Posterior cingulate gyrus (tissue), 11 donors: ENCODE measurements at regions not wholly inside any gene's neighbourhood (a gene's known extent, or its start where the extent isn't known, plus 50 kb on each side); places are given as distances from the start of the nearest gene placed in this dataset.

ENCODE experiments used
- DNase-seq, 10 donors: peaks; one replicate each; pipeline versions ENCODE4 v3.0.0 to v3.0.0-alpha.2; 2020 to 2021; ENCODE audit warnings: mixed read lengths in 3 of 10
- intact Hi-C: fragments of 100-400 bp; cut with DNase I; formaldehyde crosslinking; loops from one replicate; pipeline ENCODE4 v1.15.1; 2023

DNA sequence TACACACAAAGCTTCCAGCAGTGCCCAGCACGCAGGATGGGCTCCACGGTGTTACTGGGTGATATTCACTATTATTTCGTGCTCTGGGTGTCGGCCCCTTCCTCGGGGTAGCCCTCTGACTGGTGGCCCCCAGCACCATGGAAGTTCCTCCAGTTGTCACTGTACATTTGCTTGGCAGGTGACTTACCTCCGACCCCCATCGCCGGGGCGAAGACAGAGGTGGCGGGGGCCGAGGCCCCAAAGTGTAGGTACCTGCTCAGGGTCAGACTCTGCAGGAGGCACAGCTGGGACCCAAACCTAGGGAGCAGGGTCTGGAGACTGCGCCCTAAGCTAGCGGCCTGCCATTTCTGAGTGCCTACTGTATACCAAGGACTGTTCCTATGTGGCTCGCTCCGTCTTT, 98.9 kb downstream of the RFLNA start:
- intact Hi-C loops: loop anchor here (5.0 to 10.0 kb wide), 2 partner anchors 63 to 171 kb away; partner anchors contain the start of gene NCOR2
- no peak for DNase-seq

DNA sequence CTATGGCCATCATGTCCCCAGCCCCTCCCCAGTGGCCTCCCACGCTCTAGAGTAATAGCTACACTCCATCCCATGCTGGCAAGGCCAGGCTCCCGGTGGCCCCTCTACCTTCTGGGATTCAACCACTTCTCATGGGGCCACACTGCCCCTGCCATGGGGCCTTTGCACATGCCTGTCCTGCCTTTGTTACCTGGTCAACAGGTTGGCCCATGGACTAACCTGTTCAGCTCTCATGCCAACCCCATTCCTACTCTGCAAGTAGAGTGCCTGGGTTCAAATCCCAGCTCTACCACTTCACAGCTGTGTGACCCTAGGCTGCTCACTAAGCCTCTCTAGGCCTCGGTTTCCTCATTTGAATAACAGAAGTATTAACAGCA, 98.5 kb downstream of the RFLNA start:
- no peak for DNase-seq
- intact Hi-C loops: loop anchor here (5.0 to 10.0 kb wide), 2 partner anchors 64 to 171 kb away; partner anchors contain the start of gene NCOR2

- peak; percentile 53 to 96 (median 72) for DNase-seq
- intact Hi-C loops: loop anchor here (5.0 to 10.0 kb wide), 2 partner anchors 64 to 172 kb away; partner anchors contain the start of gene NCOR2
Measured at GRCh38 chr12:124392667-124393413, 97.9 kb downstream of the RFLNA start.

GRCh38 chr12:124392271-124392666, 97.4 kb downstream of the RFLNA start:
- intact Hi-C loops: loop anchor here (5.0 to 10.0 kb wide), 2 partner anchors 65 to 173 kb away; partner anchors contain the start of gene NCOR2
- peak in 6 of 10 donors; percentile 39 to 91 (median 73) for DNase-seq

DNA sequence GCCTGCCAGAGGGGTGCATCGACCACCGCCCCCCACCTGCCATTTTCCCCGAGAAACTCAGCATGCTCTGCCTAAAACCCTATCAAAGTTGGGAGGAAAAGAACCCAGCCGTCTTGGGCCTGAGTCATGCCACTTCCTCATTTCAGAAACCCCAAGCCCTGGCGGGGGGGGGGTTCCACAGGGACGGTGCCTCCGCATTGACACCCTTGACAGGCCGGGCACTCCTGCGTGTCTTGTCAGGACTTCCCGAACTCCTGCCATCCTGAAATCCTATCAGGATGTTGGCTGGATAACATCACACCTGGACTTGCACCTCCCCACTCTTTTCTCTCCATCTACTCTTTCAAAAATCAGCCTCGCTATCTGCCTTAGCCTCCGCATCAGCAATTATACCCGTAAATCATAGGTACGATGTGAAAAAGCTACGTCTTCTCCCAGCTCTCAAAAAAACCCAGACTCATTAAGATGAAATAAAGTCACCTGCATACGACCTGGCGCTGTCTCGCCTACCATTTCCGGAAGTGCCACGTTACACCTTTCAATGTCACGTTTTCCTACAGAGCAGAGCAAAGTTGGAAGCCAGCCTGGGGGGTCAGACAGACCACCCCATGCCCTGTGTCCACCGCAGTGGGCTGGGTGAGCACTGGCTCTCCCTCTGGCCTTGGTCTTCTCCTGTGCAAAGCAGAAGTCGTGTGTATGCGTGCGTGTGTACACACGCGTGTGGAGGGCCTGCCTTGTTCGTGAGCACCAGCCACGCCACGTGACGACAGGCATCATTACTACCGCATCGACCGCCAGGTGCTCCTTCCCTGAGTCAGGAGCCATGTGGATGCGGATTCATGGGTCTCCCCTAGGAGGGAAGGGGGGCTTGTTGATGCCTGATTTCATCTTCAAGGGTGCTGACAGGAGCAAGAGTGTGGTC, 96.7 kb downstream of the RFLNA start:
- intact Hi-C loops: loop anchor here (5.0 to 10.0 kb wide), 2 partner anchors 66 to 173 kb away; partner anchors contain the start of gene NCOR2
- DNase-seq: peak in 1 of 10 donors; percentile 73

- peak in 2 of 10 donors; percentile 80 to 90 for DNase-seq
- intact Hi-C loops: loop anchor here (5.0 to 10.0 kb wide), 2 partner anchors 67 to 174 kb away; partner anchors contain the start of gene NCOR2
Measured at GRCh38 chr12:124390442-124391097, 95.7 kb downstream of the RFLNA start.

- intact Hi-C loops: loop anchor here (2.0 to 10.0 kb wide), 3 partner anchors 21 to 175 kb away; partner anchors contain the start of gene NCOR2
- peak in 1 of 10 donors; percentile 60 for DNase-seq
Measured at GRCh38 chr12:124389725-124390441, 95.0 kb downstream of the RFLNA start.

GRCh38 chr12:124389138-124389724, 94.3 kb downstream of the RFLNA start:
- intact Hi-C loops: loop anchor here (2.0 kb wide), 1 partner anchor 20 kb away; no protein-coding TSS in a partner anchor
- peak; percentile 82 to 98 (median 86) for DNase-seq

GRCh38 chr12:124388679-124389137, 93.8 kb downstream of the RFLNA start:
- intact Hi-C loops: loop anchor here (2.0 kb wide), 1 partner anchor 20 kb away; no protein-coding TSS in a partner anchor
- DNase-seq: peak; percentile 67 to 95 (median 83)

- intact Hi-C loops: loop anchor here (2.0 kb wide), 1 partner anchor 19 kb away; no protein-coding TSS in a partner anchor
- DNase-seq: peak in 1 of 10 donors; percentile 62
Measured at GRCh38 chr12:124388038-124388671, 93.3 kb downstream of the RFLNA start.

DNA sequence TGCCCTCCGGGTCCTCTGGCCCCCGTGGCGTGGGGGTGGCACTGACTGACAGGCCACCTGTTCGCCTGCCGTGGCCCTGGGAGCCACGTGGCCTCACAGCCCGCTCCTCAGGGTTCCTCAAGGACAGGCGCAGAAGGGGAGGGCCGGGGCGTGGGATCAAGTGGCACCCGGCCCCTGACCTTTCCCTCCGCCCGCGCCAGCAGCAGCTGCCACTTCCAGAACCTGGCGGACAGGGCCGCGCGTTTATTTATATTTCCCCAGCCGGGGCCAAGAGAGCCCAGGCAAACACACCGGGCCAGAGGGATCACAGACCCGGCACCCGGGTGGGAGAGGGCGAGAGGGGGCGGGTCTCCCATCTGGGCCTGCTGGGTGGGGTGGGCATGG, 92.6 kb downstream of the RFLNA start:
- DNase-seq: peak in 1 of 10 donors; percentile 73
- intact Hi-C loops: no loop called here

- peak in 1 of 10 donors; percentile 69 for DNase-seq
Measured at GRCh38 chr12:124386661-124387527, 92.0 kb downstream of the RFLNA start.

DNA sequence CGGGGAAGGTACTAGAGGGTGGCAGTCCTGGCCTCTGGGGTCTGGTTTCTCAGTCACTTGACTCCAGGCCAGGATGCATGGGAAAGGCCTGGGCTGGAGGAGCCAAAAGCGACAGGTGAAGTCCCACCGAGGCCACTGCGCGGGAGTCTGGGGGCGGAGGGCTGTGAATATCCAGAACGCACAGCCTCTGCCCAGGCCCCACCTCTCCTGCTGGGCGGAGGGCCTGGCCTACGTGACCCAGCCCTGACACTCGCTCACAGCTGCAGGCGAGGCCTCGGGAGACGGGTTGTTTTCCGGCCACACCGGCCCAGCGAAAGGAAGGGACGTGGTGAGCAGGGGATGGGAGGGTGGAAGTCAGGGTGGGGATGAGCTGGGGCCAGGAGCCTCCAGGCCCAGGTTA, 91.2 kb downstream of the RFLNA start:
- peak in 1 of 10 donors; percentile 67 for DNase-seq

More at GRCh38 chr12:124386661-124387527, 92.0 kb downstream of the RFLNA start:
- intact Hi-C loops: no loop called here

GRCh38 chr12:124385219-124385969, 90.5 kb downstream of the RFLNA start:
- intact Hi-C loops: no loop called here
- DNase-seq: peak in 1 of 10 donors; percentile 71

More for the DNA sequence above, 91.2 kb downstream of the RFLNA start:
- intact Hi-C loops: no loop called here

DNA sequence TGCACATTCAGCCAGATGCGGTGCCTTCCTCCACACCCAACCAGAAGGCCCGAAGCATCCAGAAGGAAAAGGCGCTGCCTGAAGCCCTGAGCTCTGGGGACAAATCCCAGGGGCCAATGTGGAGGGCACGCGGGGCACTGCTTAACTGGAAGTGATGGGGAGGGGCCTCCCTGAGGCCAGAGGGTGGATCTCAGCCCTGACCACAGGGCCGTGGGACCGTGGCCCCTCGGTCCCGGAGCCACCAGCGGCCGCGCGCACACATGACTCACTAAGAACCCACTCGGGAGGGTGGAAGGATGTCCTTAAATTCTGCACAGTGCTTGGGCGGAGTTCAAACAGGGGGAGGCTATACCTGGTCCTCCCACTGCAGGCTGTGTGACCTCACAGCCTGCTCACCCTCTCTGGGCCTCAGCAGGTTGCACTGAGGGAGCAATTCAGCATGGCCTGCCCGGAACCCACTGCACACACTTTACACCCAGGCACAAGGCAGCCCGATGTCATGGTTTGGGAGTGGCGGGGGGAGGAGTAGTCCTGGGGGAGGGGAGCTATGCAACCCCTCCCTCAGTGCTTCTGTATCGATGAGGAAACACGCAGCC, 89.5 kb downstream of the RFLNA start:
- intact Hi-C loops: no loop called here
- no peak for DNase-seq

- intact Hi-C loops: no loop called here
- no peak for DNase-seq
Measured at GRCh38 chr12:124383028-124383427, 88.1 kb downstream of the RFLNA start.
